Ishikawa (cell line): ENCODE measurements at regions not wholly inside any gene's neighbourhood (a gene's known extent, or its start where the extent isn't known, plus 50 kb on each side); places are given as distances from the start of the nearest gene placed in this dataset.

Experiments used
- CEBPB ChIP-seq: IDR thresholded peaks from 2 replicates; pipeline ENCODE4 v1.6.1; 2012
- CREB1 ChIP-seq: IDR thresholded peaks from 2 replicates; pipeline ENCODE4 v1.6.1; 2012; ENCODE audit warnings: low read depth
- EGR1 ChIP-seq: IDR thresholded peaks from 2 replicates; pipeline ENCODE4 v1.6.1; 2012
- EP300 ChIP-seq: IDR thresholded peaks from 2 replicates; pipeline ENCODE4 v1.6.1; 2012; ENCODE audit warnings: borderline replicate concordance
- FOXM1 ChIP-seq: IDR thresholded peaks from 2 replicates; pipeline ENCODE4 v1.6.1; 2012; ENCODE audit warnings: low read depth, borderline replicate concordance
- NFIC ChIP-seq: IDR thresholded peaks from 2 replicates; pipeline ENCODE4 v1.6.1; 2012
- RAD21 ChIP-seq: IDR thresholded peaks from 2 replicates; pipeline ENCODE4 v1.6.1; 2012; ENCODE audit warnings: low read depth
- TAF1 ChIP-seq: IDR thresholded peaks from 2 replicates; pipeline ENCODE4 v1.6.1; 2012; ENCODE audit warnings: low read depth, mild to moderate bottlenecking
- TCF12 ChIP-seq: IDR thresholded peaks from 2 replicates; pipeline ENCODE4 v1.6.1; 2012; ENCODE audit warnings: low read depth
- TEAD4 ChIP-seq: IDR thresholded peaks from 2 replicates; pipeline ENCODE4 v1.6.1; 2012
- YY1 ChIP-seq: IDR thresholded peaks from 2 replicates; pipeline ENCODE4 v1.6.1; 2012; ENCODE audit warnings: low read depth
- TF ChIP-seq, protein P1 (sequence below): IDR thresholded peaks from 2 replicates; pipeline ENCODE4 v1.6.1; 2012; ENCODE audit warnings: low read depth, mild to moderate bottlenecking
- TF ChIP-seq, protein P2 (sequence below): IDR thresholded peaks from 2 replicates; pipeline ENCODE4 v1.6.1; 2012
- TF ChIP-seq, protein P3 (sequence below): IDR thresholded peaks from 2 replicates; pipeline ENCODE4 v1.6.1; 2012

DNA sequence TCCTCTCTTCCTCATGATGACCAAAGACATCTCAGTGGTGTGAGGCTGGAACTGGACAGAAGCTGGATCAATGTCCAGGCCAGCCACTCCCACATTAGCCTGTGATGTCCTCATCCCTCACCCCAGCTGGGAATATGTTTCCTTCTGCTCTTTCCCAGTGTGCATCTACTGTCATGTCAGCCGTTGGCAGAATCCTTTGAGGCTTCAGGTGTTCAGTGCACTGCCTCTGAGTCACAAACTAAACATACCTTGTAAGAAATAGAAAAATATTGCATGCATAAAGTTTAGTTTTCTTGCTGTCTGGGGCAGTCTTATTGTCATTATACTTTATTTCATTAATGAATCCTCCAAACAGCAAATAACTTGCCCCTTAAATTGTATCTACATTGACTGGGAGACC lies 161.6 kb upstream of the RASGRP1 start:
- TF ChIP-seq, protein P1, sequence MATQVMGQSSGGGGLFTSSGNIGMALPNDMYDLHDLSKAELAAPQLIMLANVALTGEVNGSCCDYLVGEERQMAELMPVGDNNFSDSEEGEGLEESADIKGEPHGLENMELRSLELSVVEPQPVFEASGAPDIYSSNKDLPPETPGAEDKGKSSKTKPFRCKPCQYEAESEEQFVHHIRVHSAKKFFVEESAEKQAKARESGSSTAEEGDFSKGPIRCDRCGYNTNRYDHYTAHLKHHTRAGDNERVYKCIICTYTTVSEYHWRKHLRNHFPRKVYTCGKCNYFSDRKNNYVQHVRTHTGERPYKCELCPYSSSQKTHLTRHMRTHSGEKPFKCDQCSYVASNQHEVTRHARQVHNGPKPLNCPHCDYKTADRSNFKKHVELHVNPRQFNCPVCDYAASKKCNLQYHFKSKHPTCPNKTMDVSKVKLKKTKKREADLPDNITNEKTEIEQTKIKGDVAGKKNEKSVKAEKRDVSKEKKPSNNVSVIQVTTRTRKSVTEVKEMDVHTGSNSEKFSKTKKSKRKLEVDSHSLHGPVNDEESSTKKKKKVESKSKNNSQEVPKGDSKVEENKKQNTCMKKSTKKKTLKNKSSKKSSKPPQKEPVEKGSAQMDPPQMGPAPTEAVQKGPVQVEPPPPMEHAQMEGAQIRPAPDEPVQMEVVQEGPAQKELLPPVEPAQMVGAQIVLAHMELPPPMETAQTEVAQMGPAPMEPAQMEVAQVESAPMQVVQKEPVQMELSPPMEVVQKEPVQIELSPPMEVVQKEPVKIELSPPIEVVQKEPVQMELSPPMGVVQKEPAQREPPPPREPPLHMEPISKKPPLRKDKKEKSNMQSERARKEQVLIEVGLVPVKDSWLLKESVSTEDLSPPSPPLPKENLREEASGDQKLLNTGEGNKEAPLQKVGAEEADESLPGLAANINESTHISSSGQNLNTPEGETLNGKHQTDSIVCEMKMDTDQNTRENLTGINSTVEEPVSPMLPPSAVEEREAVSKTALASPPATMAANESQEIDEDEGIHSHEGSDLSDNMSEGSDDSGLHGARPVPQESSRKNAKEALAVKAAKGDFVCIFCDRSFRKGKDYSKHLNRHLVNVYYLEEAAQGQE, result no peak
- TF ChIP-seq EP300, result no peak
- TF ChIP-seq, protein P2, sequence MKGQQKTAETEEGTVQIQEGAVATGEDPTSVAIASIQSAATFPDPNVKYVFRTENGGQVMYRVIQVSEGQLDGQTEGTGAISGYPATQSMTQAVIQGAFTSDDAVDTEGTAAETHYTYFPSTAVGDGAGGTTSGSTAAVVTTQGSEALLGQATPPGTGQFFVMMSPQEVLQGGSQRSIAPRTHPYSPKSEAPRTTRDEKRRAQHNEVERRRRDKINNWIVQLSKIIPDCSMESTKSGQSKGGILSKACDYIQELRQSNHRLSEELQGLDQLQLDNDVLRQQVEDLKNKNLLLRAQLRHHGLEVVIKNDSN, result no peak
- TF ChIP-seq EGR1, result no peak
- no peak for TF ChIP-seq TAF1
- TF ChIP-seq RAD21, result no peak
- TF ChIP-seq CEBPB, result no peak
- TF ChIP-seq, protein P3, sequence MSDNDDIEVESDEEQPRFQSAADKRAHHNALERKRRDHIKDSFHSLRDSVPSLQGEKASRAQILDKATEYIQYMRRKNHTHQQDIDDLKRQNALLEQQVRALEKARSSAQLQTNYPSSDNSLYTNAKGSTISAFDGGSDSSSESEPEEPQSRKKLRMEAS, result no peak
- TF ChIP-seq NFIC, result no peak
- TF ChIP-seq FOXM1, result no peak
- TF ChIP-seq CREB1, result no peak
- no peak for TF ChIP-seq YY1
- no peak for TF ChIP-seq TCF12
- TF ChIP-seq TEAD4, result no peak
